H1 (cell line): ENCODE measurements at regions not wholly inside any gene's neighbourhood (a gene's known extent, or its start where the extent isn't known, plus 50 kb on each side); places are given as distances from the start of the nearest gene placed in this dataset.
A peak's percentile ranks its signal among the peaks of the same experiment; 100 is the strongest.

Experiments
- CTCF ChIA-PET: fragments of 300-600 bp; sonication (Branson Sonifier 250); formaldehyde crosslinking; loops from one replicate; lab custom pipeline; 2021; ENCODE audit not compliant: partially characterized antibody; lab: Charles Lee
- POLR2A ChIA-PET: fragments of 300-600 bp; sonication (Branson Sonifier 250); formaldehyde crosslinking; loops from one replicate; lab custom pipeline; 2021; ENCODE audit warnings: inconsistent platforms; ENCODE audit not compliant: partially characterized antibody; lab: Charles Lee
- DNase-seq, 2 experiments: peaks; one replicate each; pipeline versions ENCODE4 v3.0.0 to v3.0.0-alpha.2; 2010 to 2022; ENCODE audit warnings: low spot score in 2 of 2, low read depth in 1 of 2, mixed read lengths in 1 of 2
- FAIRE-seq: peaks from 2 replicates; lab custom pipeline; 2011; peaks lifted over from hg19 to GRCh38; lab: Jason Lieb, UNC
- H2AFZ ChIP-seq: 2 replicates; pipeline ENCODE4 v1.8.1; 2012; ENCODE audit warnings: low read length, inconsistent platforms
- H2AK5ac ChIP-seq: 2 replicates; pipeline ENCODE4 v1.6.1; 2013; ENCODE audit warnings: low read depth, low read length
- H2BK120ac ChIP-seq: replicated peaks from 2 replicates; pipeline ENCODE3; 2013; ENCODE audit warnings: low read depth, low read length, inconsistent platforms
- H2BK12ac ChIP-seq: 2 replicates; pipeline ENCODE4 v1.6.1; 2013; ENCODE audit warnings: low read depth, low read length
- H2BK15ac ChIP-seq: 2 replicates; pipeline ENCODE4 v1.6.1; 2013; ENCODE audit warnings: low read length
- H2BK20ac ChIP-seq: 2 replicates; pipeline ENCODE4 v1.6.1; 2013; ENCODE audit warnings: low read length
- H2BK5ac ChIP-seq: 2 replicates; pipeline ENCODE4 v1.6.1; 2013; ENCODE audit warnings: low read depth, low read length
- H3K14ac ChIP-seq: 2 replicates; pipeline ENCODE4 v1.6.1; 2013; ENCODE audit warnings: inconsistent platforms; ENCODE audit not compliant: insufficient read length
- H3K18ac ChIP-seq: 2 replicates; pipeline ENCODE4 v1.6.1; 2013; ENCODE audit warnings: low read length; ENCODE audit errors: extremely low read depth
- H3K23ac ChIP-seq: 2 replicates; pipeline ENCODE4 v1.6.1; 2013; ENCODE audit warnings: inconsistent platforms; ENCODE audit not compliant: insufficient read length
- H3K23me2 ChIP-seq: 2 replicates; pipeline ENCODE4 v1.6.1; 2013; ENCODE audit warnings: low read depth, low read length
- H3K27ac ChIP-seq: 2 replicates; pipeline ENCODE4 v1.6.1; 2011; ENCODE audit warnings: low read depth, low read length, inconsistent platforms
- H3K27me3 ChIP-seq, 4 experiments: replicated peaks in 1 of 4; 1 replicate in 1 of 4; 2 replicates in 3 of 4; pipeline versions ENCODE4 v1.6.1 to v1.8.1; 2011 to 2013; ENCODE audit warnings: low read length in 3 of 4, mild to moderate bottlenecking in 3 of 4, inconsistent platforms in 2 of 4, mixed read lengths in 2 of 4, moderate library complexity in 1 of 4; ENCODE audit not compliant: control insufficient read depth in 3 of 4, insufficient read depth in 3 of 4; ENCODE audit errors: extremely low read depth in 1 of 4
- H3K36me3 ChIP-seq, 4 experiments: 2 replicates each; pipeline versions ENCODE4 v1.6.1 to v1.8.1; 2011 to 2013; ENCODE audit warnings: mild to moderate bottlenecking in 4 of 4, low read length in 3 of 4, moderate library complexity in 2 of 4, control low read depth in 1 of 4, inconsistent platforms in 1 of 4; ENCODE audit not compliant: insufficient read depth in 4 of 4, control insufficient read depth in 2 of 4
- H3K4ac ChIP-seq: replicated peaks from 2 replicates; pipeline ENCODE3; 2013; ENCODE audit warnings: low read length, low read depth, mixed read lengths, inconsistent platforms; ENCODE audit not compliant: insufficient read length
- H3K4me1 ChIP-seq, 4 experiments: replicated peaks in 1 of 4; 1 replicate in 1 of 4; 2 replicates in 3 of 4; pipeline versions ENCODE4 v1.6.1 to v1.8.1; 2011 to 2013; ENCODE audit warnings: low read length in 3 of 4, inconsistent platforms in 2 of 4, mixed read lengths in 1 of 4; ENCODE audit not compliant: insufficient read depth in 4 of 4, control insufficient read depth in 3 of 4
- H3K4me2 ChIP-seq, 2 experiments: 2 replicates each; pipeline versions ENCODE4 v1.6.1 to v1.8.1; 2011 to 2013; ENCODE audit warnings: low read depth in 2 of 2, low read length in 2 of 2, control low read depth in 1 of 2, inconsistent platforms in 1 of 2, mild to moderate bottlenecking in 1 of 2; ENCODE audit not compliant: insufficient read depth in 1 of 2
- H3K4me3 ChIP-seq, 4 experiments: fragments of 200-600, 300-600 bp in 1 of 4; sonication (generic), shearing (Covaris generic), sonication (Bioruptor Twin) in 1 of 4; 2 replicates each; pipeline versions ENCODE4 v1.5.1 to v1.8.1; 2011 to 2016; ENCODE audit warnings: low read length in 4 of 4, low read depth in 3 of 4, control low read depth in 2 of 4, inconsistent platforms in 2 of 4, mild to moderate bottlenecking in 2 of 4, mixed read lengths in 1 of 4, moderate library complexity in 1 of 4; ENCODE audit not compliant: insufficient read depth in 2 of 4; ENCODE audit errors: extremely low read depth in 1 of 4
- H3K56ac ChIP-seq: replicated peaks from 2 replicates; pipeline ENCODE3; 2013; ENCODE audit warnings: low read depth, mild to moderate bottlenecking, mixed read lengths, low read length, inconsistent platforms; ENCODE audit not compliant: insufficient read length
- H3K79me1 ChIP-seq: 2 replicates; pipeline ENCODE4 v1.6.1; 2013; ENCODE audit warnings: low read depth, low read length, control low read depth
- H3K79me2 ChIP-seq, 2 experiments: 2 replicates each; pipeline versions ENCODE4 v1.6.1 to v1.8.1; 2012 to 2013; ENCODE audit warnings: low read length in 2 of 2, mild to moderate bottlenecking in 2 of 2, inconsistent platforms in 1 of 2; ENCODE audit not compliant: insufficient read depth in 2 of 2, control insufficient read depth in 1 of 2
- H3K9ac ChIP-seq, 4 experiments: replicated peaks in 1 of 4; 1 replicate in 1 of 4; 2 replicates in 3 of 4; pipeline versions ENCODE4 v1.6.1 to v1.8.1; 2011 to 2013; ENCODE audit warnings: low read depth in 3 of 4, low read length in 3 of 4, control low read depth in 2 of 4, mild to moderate bottlenecking in 2 of 4, moderate library complexity in 2 of 4, inconsistent platforms in 1 of 4; ENCODE audit errors: extremely low read depth in 1 of 4
- H3K9me3 ChIP-seq, 2 experiments: 2 replicates each; pipeline versions ENCODE4 v1.6.1 to v1.8.1; 2012 to 2013; ENCODE audit warnings: mild to moderate bottlenecking in 2 of 2, moderate library complexity in 2 of 2, control low read depth in 1 of 2, inconsistent platforms in 1 of 2, low read depth in 1 of 2, low read length in 1 of 2, mixed read lengths in 1 of 2; ENCODE audit not compliant: insufficient read depth in 2 of 2
- H4K20me1 ChIP-seq, 2 experiments: replicated peaks in 1 of 2; 2 replicates each; pipeline versions ENCODE3 to v1.8.1; 2011 to 2013; ENCODE audit warnings: inconsistent platforms in 2 of 2, low read length in 2 of 2, mild to moderate bottlenecking in 1 of 2; ENCODE audit not compliant: insufficient read depth in 2 of 2, control insufficient read depth in 1 of 2
- H4K5ac ChIP-seq: 2 replicates; pipeline ENCODE4 v1.6.1; 2013; ENCODE audit warnings: low read length, low read depth, mixed read lengths, inconsistent platforms; ENCODE audit not compliant: insufficient read length
- H4K8ac ChIP-seq: 2 replicates; pipeline ENCODE4 v1.8.0; 2013; ENCODE audit warnings: mild to moderate bottlenecking, moderate library complexity, low read length, inconsistent platforms; ENCODE audit not compliant: insufficient read depth; ENCODE audit errors: extremely low read depth
- H4K91ac ChIP-seq: replicated peaks from 2 replicates; pipeline ENCODE3; 2013; ENCODE audit warnings: low read length, mixed read lengths, inconsistent platforms; ENCODE audit not compliant: insufficient read length
- RAD21 ChIP-seq, 2 experiments: IDR thresholded peaks in 1 of 2; conservative IDR thresholded peaks in 1 of 2; 2 replicates each; pipeline ENCODE4 v1.6.1; 2011; ENCODE audit warnings: low read depth in 2 of 2, low read length in 2 of 2, improper control_type of control experiment in 1 of 2, inconsistent platforms in 1 of 2, mild to moderate bottlenecking in 1 of 2, moderate library complexity in 1 of 2
- SIX5 ChIP-seq: IDR thresholded peaks from 2 replicates; pipeline ENCODE4 v1.6.1; 2011; ENCODE audit warnings: mild to moderate bottlenecking, low read depth, low read length
- TCF12 ChIP-seq: IDR thresholded peaks from 2 replicates; pipeline ENCODE4 v1.6.1; 2011; ENCODE audit warnings: low read depth, mild to moderate bottlenecking, low read length
- WGBS, 2 experiments: shearing (Covaris generic) in 1 of 2; methylation state at CpG; one replicate each; pipeline versions ENCODE4 v1.1.6 to v1.1.7; 2013 to 2015; ENCODE audit warnings: low lambda C conversion rate in 2 of 2, mixed read lengths in 2 of 2, inconsistent platforms in 1 of 2, low coverage in 1 of 2, missing lambda C conversion rate in 1 of 2; ENCODE audit not compliant: insufficient replicate concordance in 2 of 2, insufficient coverage in 1 of 2, insufficient read length in 1 of 2; ENCODE audit errors: extremely low coverage in 1 of 2, missing lambda C conversion rate in 1 of 2; 5-methylcytosine and 5-hydroxymethylcytosine counted together
- TF ChIP-seq, protein P1 (sequence below), 3 experiments: IDR thresholded peaks; 1 replicate in 2 of 3; 2 replicates in 1 of 3; pipeline versions ENCODE4 v1.5.1 to v1.6.1; 2011; ENCODE audit warnings: low read length in 3 of 3, mild to moderate bottlenecking in 3 of 3, inconsistent platforms in 2 of 3, low read depth in 1 of 3, moderate library complexity in 1 of 3; ENCODE audit not compliant: insufficient read depth in 1 of 3; ENCODE audit errors: control extremely low read depth in 1 of 3
- TF ChIP-seq, protein P2 (sequence below): IDR thresholded peaks from 2 replicates; pipeline ENCODE4 v1.6.1; 2012; ENCODE audit warnings: inconsistent platforms

DNA sequence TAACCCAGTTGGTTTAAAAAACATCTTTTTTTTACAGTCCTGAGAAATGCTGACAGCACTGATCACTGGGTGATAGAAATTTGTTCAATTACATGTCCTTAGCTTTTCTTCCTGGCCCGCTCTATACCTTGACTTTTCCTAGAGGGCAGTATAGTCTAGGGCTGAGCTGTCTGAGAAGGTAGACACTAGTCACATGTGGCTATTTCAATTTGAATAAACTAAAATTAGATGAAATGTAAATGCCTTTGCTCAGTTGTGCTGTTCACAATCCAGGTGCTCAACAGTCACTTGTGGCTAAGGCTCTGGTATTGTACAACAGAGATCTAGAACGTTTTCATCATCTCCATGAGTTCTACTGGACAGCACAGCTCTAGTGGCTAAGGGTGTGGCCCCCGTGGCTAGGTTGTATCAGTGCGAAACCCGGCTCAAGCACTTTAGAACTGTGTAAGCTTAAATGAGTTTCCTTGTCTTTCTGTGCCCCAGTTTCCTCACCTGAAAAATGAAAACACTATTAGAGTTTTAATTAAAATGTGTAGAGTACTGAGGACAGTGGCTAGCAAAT lies 111.6 kb upstream of the WDR17 start:
- H3K56ac ChIP-seq, result no peak overlapping the region
- H3K4me1 ChIP-seq, result no peaks in the 10 kb centered on the region
- H3K23ac ChIP-seq, result no peak overlapping the region
- H3K9ac ChIP-seq, result no peak overlapping the region
- no peaks in the 10 kb centered on the region for H3K27me3 ChIP-seq
- POLR2A ChIA-PET, result interaction anchor here (1.0 kb wide), 1 partner anchor 47 kb away, joined by 3 read pairs; no protein-coding TSS in a partner anchor
- TF ChIP-seq, protein P1, sequence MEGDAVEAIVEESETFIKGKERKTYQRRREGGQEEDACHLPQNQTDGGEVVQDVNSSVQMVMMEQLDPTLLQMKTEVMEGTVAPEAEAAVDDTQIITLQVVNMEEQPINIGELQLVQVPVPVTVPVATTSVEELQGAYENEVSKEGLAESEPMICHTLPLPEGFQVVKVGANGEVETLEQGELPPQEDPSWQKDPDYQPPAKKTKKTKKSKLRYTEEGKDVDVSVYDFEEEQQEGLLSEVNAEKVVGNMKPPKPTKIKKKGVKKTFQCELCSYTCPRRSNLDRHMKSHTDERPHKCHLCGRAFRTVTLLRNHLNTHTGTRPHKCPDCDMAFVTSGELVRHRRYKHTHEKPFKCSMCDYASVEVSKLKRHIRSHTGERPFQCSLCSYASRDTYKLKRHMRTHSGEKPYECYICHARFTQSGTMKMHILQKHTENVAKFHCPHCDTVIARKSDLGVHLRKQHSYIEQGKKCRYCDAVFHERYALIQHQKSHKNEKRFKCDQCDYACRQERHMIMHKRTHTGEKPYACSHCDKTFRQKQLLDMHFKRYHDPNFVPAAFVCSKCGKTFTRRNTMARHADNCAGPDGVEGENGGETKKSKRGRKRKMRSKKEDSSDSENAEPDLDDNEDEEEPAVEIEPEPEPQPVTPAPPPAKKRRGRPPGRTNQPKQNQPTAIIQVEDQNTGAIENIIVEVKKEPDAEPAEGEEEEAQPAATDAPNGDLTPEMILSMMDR (IDR thresholded peaks at IDR 0.05; ENCODE audit: control extremely low read depth in 1 of 3, insufficient read depth in 1 of 3, low read depth in 1 of 3, low read length in 3 of 3), result peak in 2 of 3 experiments; percentile 43 to 64; a peak in 2 of 4 replicates
- TF ChIP-seq, protein P2, sequence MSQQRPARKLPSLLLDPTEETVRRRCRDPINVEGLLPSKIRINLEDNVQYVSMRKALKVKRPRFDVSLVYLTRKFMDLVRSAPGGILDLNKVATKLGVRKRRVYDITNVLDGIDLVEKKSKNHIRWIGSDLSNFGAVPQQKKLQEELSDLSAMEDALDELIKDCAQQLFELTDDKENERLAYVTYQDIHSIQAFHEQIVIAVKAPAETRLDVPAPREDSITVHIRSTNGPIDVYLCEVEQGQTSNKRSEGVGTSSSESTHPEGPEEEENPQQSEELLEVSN, result no peak
- TF ChIP-seq SIX5 (no peak), TCF12 (no peak), RAD21 (IDR thresholded peaks at IDR 0.05 in 1 of 2, conservative IDR thresholded peaks at IDR 0.05 in 1 of 2; ENCODE audit: low read depth in 2 of 2, low read length in 2 of 2) (peak; percentile 74 to 75)
- H3K4me2 ChIP-seq, result no peak overlapping the region
- no peak overlapping the region for H4K8ac ChIP-seq
- H2BK120ac ChIP-seq, result no peak overlapping the region
- DNase-seq, result no peak
- H3K18ac ChIP-seq, result no peak overlapping the region
- H2BK15ac ChIP-seq, result no peak overlapping the region
- FAIRE-seq, result no peak
- no peak overlapping the region for H4K91ac ChIP-seq
- no peak overlapping the region for H3K4ac ChIP-seq
- no peaks in the 10 kb centered on the region for H3K9me3 ChIP-seq
- H4K5ac ChIP-seq, result no peak overlapping the region
- no peak overlapping the region for H3K4me3 ChIP-seq
- no peaks in the 10 kb centered on the region for H3K23me2 ChIP-seq
- no peak overlapping the region for H2AK5ac ChIP-seq
- H4K20me1 ChIP-seq, result no peaks in the 10 kb centered on the region
- no peak overlapping the region for H3K14ac ChIP-seq
- no peak overlapping the region for H2BK20ac ChIP-seq
- H2AFZ ChIP-seq, result no peak overlapping the region
- no peaks in the 10 kb centered on the region for H3K36me3 ChIP-seq
- H3K27ac ChIP-seq, result no peak overlapping the region
- no peaks in the 10 kb centered on the region for H3K79me2 ChIP-seq
- no peak overlapping the region for H2BK12ac ChIP-seq
- no peak overlapping the region for H2BK5ac ChIP-seq
- H3K79me1 ChIP-seq, result no peaks in the 10 kb centered on the region
- CTCF ChIA-PET, result interaction anchor here (0.6 to 2.9 kb wide), 26 partner anchors 9 to 386 kb away, joined by 3 to 16 read pairs (median 4); no protein-coding TSS in a partner anchor
- WGBS, 2 experiments, result 80% methylated on average over 5 of the region's 5 CpGs; no CpG with 5 or more reads in 1 of the 2 experiments
